ENCODE measurements at regions not wholly inside any gene's neighbourhood (a gene's known extent, or its start where the extent isn't known, plus 50 kb on each side); places are given as distances from the start of the nearest gene placed in this dataset.

DNA sequence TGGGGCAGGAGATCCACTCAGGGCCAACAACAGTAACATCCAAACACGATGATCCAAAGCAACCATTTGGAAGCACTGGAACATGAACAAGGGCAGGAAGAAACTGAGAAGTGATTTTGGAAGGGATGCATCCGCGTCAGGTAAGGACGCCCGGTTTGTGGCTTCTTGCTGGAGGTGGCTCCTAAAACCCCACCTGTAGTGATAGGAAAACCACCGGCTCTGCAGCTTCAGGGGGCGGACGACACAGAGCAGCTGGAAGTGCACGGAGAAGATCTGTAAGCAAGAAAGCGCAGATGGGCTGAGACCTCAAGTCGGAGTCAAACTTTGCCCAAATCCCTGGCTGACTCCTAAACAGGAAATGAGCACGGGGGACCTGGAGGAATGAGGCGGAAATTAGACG, 1066.1 kb downstream of the BRD1 start (continued):
- TF ChIP-seq CSDC2 (CRISPR knock-in tag; IDR thresholded peaks at IDR 0.05) (no peak), CREB5 (CRISPR knock-in tag; IDR thresholded peaks at IDR 0.05; ENCODE audit: low read depth) (no peak), ZFP3 (CRISPR knock-in tag; IDR thresholded peaks at IDR 0.05) (no peak), ZNF8 (CRISPR knock-in tag; IDR thresholded peaks at IDR 0.05) (no peak), ZNF565 (CRISPR knock-in tag; conservative IDR thresholded peaks at IDR 0.05; ENCODE audit: low read depth) (no peak), GLIS3 (CRISPR knock-in tag; IDR thresholded peaks at IDR 0.05) (no peak)

DNA sequence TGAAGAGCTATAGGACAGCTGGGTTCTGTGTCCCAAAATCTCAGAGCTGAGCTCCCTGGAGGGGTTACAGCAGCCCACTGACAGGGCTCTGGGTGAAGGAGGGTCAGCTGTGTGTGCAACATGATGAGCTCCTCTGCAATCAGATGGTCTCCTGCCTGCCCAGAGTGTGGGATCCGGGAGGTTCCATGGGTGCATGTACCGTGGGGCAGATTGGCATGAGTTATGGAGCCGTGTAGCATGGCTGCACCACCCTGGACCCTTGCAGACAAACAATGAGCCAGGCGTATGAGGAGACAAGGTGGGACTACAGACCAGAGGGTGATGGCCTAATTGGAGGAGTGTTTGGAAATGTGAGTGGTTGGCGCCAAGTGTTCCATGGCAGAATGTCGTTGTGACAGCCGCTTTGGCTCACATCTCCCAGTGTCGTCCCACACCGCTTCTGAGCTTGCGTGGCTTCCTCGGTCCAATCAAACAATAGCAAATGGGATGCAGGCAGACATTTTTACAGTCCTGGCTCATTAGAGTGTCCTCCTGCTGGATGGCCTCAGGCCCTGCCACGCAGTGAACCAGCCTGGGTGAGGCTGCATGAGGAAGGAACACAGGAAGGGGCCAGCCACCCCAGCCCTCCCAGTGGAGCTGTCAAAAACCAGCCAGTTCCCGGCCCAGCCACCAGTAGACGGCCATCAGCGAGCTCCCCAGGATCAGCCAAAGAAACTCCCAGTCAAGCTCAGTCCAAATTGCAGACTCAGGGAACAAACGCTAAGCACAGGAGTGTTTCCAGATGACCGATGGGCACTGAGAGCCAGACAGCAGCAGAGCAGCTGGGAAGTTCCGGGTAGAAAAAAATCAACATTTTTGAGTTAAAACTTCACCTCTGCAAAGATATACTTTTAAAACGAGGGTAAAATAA, 1066.9 kb downstream of the BRD1 start:
- TF ChIP-seq ZNF8 (CRISPR knock-in tag; IDR thresholded peaks at IDR 0.05): no peak
- TF ChIP-seq TOX (CRISPR knock-in tag; IDR thresholded peaks at IDR 0.05; ENCODE audit: borderline replicate concordance): no peak
- no peak for TF ChIP-seq GLIS3 (CRISPR knock-in tag; IDR thresholded peaks at IDR 0.05)
- no peak for TF ChIP-seq POU6F1 (CRISPR knock-in tag; IDR thresholded peaks at IDR 0.05; ENCODE audit: borderline replicate concordance, low read depth)
- TF ChIP-seq CSDC2 (CRISPR knock-in tag; IDR thresholded peaks at IDR 0.05): no peak
- no peak for TF ChIP-seq ZFP30 (CRISPR knock-in tag; IDR thresholded peaks at IDR 0.05)
- no peak for TF ChIP-seq BACH2 (CRISPR knock-in tag; IDR thresholded peaks at IDR 0.05; ENCODE audit: borderline replicate concordance)
- no peak for TF ChIP-seq TCF4 (CRISPR knock-in tag; IDR thresholded peaks at IDR 0.05; ENCODE audit: borderline replicate concordance)
- no peak for TF ChIP-seq RARB (CRISPR knock-in tag; IDR thresholded peaks at IDR 0.05)
- TF ChIP-seq CREB5 (CRISPR knock-in tag; IDR thresholded peaks at IDR 0.05; ENCODE audit: low read depth): no peak
- TF ChIP-seq ZNF70 (CRISPR knock-in tag; IDR thresholded peaks at IDR 0.05): no peak
- no peak for TF ChIP-seq OSR1 (CRISPR knock-in tag; IDR thresholded peaks at IDR 0.05)
- no peak for TF ChIP-seq ISL1 (CRISPR knock-in tag; IDR thresholded peaks at IDR 0.05)
- no peak for TF ChIP-seq CSRNP3 (CRISPR knock-in tag; IDR thresholded peaks at IDR 0.05)
- TF ChIP-seq, protein P1, sequence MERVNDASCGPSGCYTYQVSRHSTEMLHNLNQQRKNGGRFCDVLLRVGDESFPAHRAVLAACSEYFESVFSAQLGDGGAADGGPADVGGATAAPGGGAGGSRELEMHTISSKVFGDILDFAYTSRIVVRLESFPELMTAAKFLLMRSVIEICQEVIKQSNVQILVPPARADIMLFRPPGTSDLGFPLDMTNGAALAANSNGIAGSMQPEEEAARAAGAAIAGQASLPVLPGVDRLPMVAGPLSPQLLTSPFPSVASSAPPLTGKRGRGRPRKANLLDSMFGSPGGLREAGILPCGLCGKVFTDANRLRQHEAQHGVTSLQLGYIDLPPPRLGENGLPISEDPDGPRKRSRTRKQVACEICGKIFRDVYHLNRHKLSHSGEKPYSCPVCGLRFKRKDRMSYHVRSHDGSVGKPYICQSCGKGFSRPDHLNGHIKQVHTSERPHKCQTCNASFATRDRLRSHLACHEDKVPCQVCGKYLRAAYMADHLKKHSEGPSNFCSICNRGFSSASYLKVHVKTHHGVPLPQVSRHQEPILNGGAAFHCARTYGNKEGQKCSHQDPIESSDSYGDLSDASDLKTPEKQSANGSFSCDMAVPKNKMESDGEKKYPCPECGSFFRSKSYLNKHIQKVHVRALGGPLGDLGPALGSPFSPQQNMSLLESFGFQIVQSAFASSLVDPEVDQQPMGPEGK (CRISPR knock-in tag; IDR thresholded peaks at IDR 0.05; ENCODE audit: borderline replicate concordance): no peak
- no peak for ATAC-seq

GRCh38 chr22:48758881-48759875, 1068.5 kb downstream of the BRD1 start:
- ATAC-seq: no peak
- TF ChIP-seq TOX (CRISPR knock-in tag; IDR thresholded peaks at IDR 0.05; ENCODE audit: borderline replicate concordance) (no peak), ZFP30 (CRISPR knock-in tag; IDR thresholded peaks at IDR 0.05) (no peak), GLIS3 (CRISPR knock-in tag; IDR thresholded peaks at IDR 0.05) (no peak), ISL1 (CRISPR knock-in tag; IDR thresholded peaks at IDR 0.05) (no peak), CSDC2 (CRISPR knock-in tag; IDR thresholded peaks at IDR 0.05) (no peak), SNAI2 (CRISPR knock-in tag; IDR thresholded peaks at IDR 0.05) (no peak), ESRRG (CRISPR knock-in tag; IDR thresholded peaks at IDR 0.05) (no peak), ZNF8 (CRISPR knock-in tag; IDR thresholded peaks at IDR 0.05) (no peak)

Measured in SK-N-SH treated with all-trans-retinoic acid at 6 μM for 48 hours (cell line).